ENCODE measurements at regions not wholly inside any gene's neighbourhood (a gene's known extent, or its start where the extent isn't known, plus 50 kb on each side); places are given as distances from the start of the nearest gene placed in this dataset.

GRCh38 chr12:4054630-4055029 lies 181.4 kb upstream of the PARP11 start:
- TF ChIP-seq POLR2A (IDR thresholded peaks at IDR 0.05), result no peak
- TF ChIP-seq, protein P1, sequence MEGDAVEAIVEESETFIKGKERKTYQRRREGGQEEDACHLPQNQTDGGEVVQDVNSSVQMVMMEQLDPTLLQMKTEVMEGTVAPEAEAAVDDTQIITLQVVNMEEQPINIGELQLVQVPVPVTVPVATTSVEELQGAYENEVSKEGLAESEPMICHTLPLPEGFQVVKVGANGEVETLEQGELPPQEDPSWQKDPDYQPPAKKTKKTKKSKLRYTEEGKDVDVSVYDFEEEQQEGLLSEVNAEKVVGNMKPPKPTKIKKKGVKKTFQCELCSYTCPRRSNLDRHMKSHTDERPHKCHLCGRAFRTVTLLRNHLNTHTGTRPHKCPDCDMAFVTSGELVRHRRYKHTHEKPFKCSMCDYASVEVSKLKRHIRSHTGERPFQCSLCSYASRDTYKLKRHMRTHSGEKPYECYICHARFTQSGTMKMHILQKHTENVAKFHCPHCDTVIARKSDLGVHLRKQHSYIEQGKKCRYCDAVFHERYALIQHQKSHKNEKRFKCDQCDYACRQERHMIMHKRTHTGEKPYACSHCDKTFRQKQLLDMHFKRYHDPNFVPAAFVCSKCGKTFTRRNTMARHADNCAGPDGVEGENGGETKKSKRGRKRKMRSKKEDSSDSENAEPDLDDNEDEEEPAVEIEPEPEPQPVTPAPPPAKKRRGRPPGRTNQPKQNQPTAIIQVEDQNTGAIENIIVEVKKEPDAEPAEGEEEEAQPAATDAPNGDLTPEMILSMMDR (IDR thresholded peaks at IDR 0.05), result no peak
- no peak for TF ChIP-seq POLR2AphosphoS5 (IDR thresholded peaks at IDR 0.05; ENCODE audit: insufficient read depth in 1 of 2, low read depth in 1 of 2)
